HG02588 (cell line): ENCODE measurements at regions not wholly inside any gene's neighbourhood (a gene's known extent, or its start where the extent isn't known, plus 50 kb on each side); places are given as distances from the start of the nearest gene placed in this dataset.

Source experiments
- ATAC-seq: cut with Tn5 transposase; IDR thresholded peaks from one replicate; pipeline ENCODE4 v1.9.1; 2021; ENCODE audit warnings: mild to moderate bottlenecking, moderate library complexity; ENCODE audit not compliant: unreplicated experiment

DNA sequence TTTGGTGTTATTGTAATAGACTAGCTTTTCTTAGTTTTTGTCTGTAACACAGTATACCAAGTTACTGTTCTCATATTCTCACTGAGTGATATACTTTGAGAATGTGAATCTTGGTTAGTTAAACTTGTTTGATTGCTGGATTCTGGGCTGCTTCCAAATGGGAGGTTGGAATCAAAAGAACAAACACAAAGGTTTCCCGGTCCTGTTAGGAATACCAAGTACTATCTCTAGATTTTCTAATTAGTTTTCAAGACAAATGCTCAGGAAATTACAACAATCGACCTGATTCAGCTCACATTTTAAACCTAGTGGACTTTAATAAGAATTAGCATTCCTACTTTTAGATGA lies 244.3 kb downstream of the CSNK1G3 start:
- no peak for ATAC-seq

DNA sequence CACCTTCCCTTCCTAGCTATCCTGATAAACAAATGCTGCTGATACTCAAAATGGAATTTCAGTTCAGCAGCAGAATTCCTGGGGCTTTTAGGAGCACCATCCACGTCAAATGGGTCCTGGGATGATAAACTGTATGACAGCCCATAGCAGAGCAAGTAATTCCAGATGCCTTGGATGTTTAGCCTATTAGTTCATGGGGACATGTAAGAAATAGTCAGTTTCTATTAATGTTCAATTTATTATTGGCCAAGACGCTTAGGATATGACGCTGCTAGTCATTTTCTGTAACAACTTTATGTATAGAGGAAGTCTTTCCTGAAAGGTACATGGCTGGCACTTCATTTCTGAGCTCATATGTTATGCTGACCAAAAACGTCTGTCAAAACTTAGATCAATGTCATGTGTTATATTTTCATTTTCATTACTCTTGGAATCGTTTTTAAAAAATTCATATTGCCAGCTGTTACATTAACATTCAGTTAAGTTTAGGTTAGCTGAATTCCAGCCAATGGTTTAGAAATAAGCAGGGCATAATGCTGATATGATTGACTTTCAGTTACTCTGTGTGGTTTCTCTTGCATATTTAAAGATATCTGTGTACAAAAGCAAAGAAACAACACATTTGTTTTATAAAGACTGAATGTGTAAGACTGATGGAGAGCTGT lies 243.8 kb downstream of the CSNK1G3 start:
- ATAC-seq: no peak

DNA sequence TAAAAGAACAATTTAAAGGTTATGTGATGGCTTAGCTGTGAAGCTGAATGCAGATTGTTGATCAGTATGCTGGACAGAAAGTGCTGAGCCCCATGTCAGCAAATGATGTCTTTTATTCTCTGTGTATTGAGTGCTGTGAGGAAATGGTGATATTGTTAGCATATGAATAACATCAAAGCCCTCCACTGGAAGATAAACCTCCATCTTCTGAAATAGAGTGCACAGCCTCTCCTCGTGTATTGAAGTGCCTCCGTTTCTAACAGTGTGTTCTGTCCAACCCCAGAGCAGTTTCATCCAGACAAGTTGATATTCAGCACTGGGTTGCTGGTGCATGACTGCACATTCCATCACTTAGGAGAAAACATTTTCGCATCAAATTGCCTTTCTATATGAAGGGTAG lies 242.9 kb downstream of the CSNK1G3 start:
- ATAC-seq: no peak

GRCh38 chr5:123753937-123754891 lies 242.2 kb downstream of the CSNK1G3 start:
- ATAC-seq: no peak

DNA sequence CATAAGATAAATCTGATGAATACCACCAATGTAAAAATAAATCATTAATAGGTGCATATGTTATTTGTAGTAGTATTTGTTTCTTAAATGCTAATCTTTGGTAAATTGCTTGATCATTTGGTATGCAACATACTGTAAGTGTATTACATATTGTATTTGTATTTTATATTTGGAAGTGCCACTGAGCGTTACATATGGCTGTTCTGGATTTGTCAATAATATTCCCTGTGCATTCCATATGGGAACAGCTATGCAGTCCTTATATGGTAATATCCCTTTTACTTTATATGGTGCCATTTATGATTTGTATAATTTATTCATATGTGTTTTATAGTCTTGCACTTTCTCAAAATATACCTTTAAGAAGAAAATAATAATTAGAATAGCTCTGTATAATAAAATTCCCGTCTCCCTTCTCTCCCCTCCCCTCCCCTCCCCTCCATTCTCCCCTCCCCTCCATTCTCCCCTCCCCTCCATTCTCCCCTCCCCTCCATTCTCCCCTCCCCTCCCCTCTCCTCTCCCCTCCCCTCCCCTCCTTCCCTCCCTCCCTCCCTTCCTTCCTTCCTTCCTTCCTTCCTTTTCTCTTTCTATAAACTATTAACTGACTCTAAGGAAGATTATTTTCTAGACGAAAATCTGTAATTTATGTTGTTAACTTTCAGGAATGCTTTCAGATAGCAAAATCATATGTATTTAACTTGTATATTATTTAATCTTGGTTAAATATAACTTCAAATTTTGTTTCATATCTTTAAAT lies 241.4 kb downstream of the CSNK1G3 start:
- no peak for ATAC-seq

DNA sequence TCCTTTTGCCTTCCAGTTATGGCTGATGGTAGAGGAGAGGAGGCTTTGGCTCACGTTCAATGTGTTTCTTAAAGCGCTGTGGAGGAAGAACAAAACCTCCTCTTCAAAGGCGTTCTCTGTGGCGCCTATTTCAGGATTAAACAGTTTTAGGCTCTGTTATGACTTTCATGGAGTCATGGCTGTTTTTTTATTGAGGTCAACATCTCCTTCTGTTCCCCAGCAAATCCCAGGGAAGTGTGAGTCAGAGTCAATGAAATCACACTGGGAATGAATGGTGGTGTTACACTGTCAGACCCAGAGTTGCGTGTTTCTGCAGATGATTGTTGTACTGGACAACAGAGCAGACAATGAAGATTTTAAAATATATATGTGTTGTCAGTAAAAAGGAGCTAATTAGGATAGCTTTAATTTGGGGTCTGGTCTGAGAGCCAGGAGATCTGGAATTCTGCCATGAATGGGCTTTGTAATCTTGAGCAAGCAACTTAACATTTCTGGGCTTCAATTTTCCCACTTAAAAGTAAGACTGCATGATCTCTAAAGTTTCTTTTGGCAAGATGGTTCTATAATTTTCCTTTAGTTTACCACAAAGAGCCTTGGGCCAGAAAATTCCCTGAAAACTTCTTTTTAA lies 240.7 kb downstream of the CSNK1G3 start:
- no peak for ATAC-seq

GRCh38 chr5:123751670-123752069 lies 239.7 kb downstream of the CSNK1G3 start:
- ATAC-seq: no peak

GRCh38 chr5:123748239-123748638 lies 236.3 kb downstream of the CSNK1G3 start:
- no peak for ATAC-seq

DNA sequence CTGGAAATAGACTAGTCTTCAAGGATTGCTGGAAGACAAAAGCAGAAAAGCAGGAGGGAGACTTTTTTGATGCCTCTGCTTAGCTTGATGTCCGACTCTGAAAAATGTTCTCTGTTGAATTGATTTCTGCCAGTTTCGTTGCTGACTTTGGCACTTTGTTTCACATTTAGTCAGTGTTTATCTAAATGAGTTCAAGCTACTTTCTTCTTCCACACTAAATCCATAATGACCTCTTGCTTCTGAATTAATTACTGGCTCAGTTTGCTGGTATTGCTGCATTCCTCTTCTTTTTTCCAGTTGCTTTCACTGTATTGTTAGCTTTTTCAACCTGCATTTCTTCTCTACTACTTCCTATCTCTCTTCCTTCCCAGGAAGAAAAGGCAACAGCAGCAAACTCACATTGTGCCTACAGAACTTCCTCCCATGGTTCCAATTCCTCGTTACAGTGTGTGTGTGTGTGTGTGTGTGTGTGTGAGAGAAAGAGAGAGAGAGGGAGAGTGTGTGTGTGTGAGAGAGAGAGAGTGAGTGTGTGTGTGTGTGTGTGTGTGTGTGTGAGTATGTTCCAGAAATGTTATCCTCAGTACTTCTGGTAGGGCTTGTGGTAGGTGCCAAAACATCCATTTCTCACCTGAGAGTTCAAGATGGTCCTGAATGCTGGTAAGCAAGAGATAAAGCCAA lies 234.8 kb downstream of the CSNK1G3 start:
- no peak for ATAC-seq

GRCh38 chr5:123743990-123744583 lies 232.1 kb downstream of the CSNK1G3 start:
- no peak for ATAC-seq

DNA sequence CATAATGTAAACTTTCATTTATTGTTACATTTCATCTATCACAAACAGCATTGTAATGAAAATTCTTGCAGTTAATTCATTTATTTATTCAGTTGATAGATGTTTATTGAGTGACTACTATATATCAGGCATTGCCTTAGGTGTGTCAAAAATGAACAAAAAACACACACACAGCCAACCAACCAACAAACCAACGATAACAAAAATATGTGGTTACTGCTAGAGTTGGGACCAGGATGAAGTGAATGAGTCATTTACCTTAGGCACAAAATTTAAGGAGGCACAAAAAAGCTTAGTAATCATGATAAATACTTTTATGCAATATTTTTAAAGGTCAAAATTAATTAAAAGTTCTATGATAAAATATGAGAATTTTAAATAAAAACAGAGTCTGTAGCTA lies 223.4 kb downstream of the CSNK1G3 start:
- ATAC-seq: no peak

DNA sequence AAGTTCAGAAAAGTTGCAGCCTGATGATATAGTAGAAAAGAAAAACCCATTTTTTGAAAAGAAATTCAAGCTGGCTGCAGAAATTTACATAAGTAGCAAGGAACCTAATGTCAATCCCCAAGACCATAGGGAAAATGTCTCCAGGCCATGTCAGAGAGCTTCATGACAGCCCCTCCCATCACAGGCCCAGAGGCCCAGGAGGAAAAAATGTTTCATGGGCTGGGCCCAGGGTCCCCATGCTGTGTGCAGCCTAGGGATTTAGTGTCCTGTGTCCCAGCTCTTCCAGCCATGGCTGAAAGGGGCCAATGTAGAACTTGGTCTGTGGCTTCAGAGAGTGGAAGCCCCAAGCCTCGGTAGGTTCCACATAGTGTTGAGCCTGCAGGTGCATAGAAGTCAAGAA lies 220.3 kb downstream of the CSNK1G3 start:
- no peak for ATAC-seq

DNA sequence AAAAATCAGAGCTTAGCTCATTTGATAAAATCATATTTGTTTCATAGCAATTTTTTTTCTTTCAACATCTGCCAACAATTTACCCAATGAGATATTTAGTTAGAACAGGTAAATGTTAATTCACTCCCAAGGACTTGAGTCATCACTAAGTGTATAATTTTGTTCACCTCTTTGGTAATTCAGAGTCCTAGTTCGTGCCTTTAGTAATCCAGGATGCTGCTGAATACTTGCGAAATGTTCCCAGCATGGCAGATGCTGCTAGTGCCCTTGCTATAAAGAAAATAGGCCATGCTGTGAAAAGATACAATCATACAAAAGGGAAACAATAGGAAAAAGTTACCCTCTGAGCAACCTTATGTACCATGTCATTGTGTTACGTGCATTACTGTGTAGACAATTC lies 210.5 kb downstream of the CSNK1G3 start:
- ATAC-seq: no peak

DNA sequence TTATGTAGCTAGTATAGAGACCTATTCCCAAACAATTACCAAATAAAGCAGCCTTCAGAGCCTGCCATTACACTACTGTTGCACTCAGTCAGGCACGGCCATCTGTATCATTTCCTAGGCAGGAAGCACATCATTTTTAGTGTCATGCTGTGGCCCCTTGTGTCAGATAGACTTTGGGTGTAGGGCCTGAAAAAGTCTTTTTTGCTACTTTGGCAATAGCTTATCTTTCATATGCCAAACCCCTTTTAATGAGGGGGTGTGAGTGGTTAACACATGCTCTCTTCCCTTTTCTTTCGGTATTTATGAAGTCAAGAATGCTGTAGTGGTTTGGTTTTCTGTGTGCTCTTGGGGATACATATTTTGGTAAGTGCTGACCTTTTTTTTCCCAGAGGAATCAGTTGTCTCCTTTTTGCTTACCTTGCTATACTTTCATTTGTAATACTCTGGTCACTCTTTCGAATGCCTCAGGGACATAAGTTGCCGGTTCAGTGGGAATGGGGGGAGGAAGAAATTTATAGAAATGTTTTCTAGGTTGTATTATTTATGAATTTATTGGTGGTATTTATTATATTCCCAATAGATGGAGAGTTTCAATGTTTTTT lies 209.8 kb downstream of the CSNK1G3 start:
- no peak for ATAC-seq

- no peak for ATAC-seq
Observed at GRCh38 chr5:123720955-123721354, 209.0 kb downstream of the CSNK1G3 start.

DNA sequence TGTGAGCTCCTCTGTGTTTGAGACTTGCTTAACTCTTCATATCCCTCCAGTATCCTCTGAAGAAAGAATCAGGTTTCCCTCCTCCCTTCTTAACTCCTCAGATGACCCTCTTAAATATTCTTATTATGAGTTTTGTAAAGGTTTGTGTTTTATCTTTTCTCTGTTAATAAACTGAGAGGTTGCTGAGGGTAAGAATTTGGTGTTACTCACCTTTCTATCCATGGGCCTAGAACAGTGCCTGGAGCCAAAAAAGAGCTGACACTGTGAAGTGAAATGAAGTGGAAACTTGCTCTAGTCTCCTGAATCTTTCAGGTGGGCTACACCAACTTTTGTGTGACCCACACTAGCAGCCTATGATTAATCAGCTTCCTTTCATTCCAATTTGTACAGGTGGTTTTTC lies 208.4 kb downstream of the CSNK1G3 start:
- no peak for ATAC-seq

DNA sequence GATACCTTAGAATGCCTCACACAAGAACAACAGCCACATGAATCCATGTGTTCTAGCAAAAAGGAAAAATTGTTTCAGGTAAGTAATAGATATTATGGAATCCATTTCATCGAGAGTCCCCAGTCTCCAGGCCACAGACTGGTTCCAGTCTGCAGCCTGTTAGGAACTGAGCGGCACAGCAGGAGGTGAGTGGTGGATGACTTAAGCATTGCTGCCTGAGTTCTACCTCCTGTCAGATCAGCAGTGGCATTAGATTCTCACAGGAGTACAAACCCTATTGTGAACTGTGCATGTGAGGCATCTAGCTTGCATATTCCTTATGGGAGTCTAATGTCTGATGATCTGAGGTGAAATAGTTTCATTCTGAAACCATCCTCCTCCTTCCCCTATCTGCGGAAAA lies 207.0 kb downstream of the CSNK1G3 start:
- ATAC-seq: no peak

DNA sequence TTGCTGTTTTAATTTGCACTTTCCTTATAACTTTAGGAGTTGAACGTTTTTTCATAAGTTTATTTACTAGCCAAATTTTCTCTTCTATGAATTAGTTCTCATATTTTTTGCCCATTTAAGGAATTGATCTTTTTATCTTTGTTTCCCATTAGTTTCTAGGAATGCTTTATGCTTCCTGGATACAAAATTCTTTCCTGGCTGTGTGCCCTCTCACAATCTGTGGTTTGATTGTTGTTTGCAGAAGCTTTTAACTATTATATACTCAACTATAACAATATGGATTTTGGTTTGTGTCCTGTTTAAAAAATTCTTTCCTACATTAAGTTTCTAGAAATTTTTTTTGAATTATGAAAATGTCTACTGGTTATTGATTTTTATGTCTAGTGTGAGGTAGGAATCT lies 206.3 kb downstream of the CSNK1G3 start:
- no peak for ATAC-seq

DNA sequence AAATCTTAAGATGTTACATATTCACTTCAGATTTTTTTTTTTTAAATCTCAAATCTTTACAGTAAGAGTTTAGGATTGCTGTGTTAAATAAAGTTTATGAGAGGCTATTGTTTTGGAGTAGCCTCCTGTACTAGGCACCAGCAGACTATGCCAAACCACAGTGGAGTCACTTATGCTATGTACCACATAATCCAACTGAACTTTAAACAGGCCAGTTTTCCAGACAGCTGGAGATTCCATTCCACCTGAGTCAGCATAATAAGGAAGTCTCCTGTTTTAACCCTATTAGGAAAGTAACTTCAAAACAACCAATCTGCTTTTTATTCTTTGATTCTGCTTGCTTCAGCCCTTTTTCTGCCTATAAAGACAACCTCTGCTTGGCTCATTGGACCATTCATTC lies 205.2 kb downstream of the CSNK1G3 start:
- no peak for ATAC-seq

- ATAC-seq: no peak
Observed at GRCh38 chr5:123710031-123710430, 198.1 kb downstream of the CSNK1G3 start.
